ENCODE measurements at regions not wholly inside any gene's neighbourhood (a gene's known extent, or its start where the extent isn't known, plus 50 kb on each side); places are given as distances from the start of the nearest gene placed in this dataset.

GRCh38 chr3:159025733-159026132, 223.9 kb downstream of the MFSD1 start:
- ChIA-PET CTCF (no interaction called here), RAD21 (ENCODE audit: low non-redundant PET in 1 of 2, low total read pairs in 2 of 2, uncharacterized antibody in 2 of 2, unreplicated experiment in 2 of 2) (no interaction called here), POLR2A (no interaction called here)
- no peaks in the 10 kb centered on the region for H3K36me3 ChIP-seq (ENCODE audit: control insufficient read depth in 1 of 2, insufficient read depth in 2 of 2, low read length in 2 of 2)
- no TSS peak for BruUV-seq (replicated peaks)
- ATAC-seq (no peak), DNase-seq (ENCODE audit: low read depth, low spot score) (no peak)
- no peak overlapping the region for H2AFZ ChIP-seq (ENCODE audit: low read depth, low read length, poor library complexity, severe bottlenecking)
- no peaks in the 10 kb centered on the region for H3K9me2 ChIP-seq (ENCODE audit: insufficient read depth)
- H3K4me2 ChIP-seq (ENCODE audit: low read length) = no peak overlapping the region
- H3K4me1 ChIP-seq (ENCODE audit: control insufficient read depth in 1 of 2, insufficient read depth in 2 of 2, low read length in 2 of 2) = no peaks in the 10 kb centered on the region
- intact Hi-C loops (cut with micrococcal nuclease) = no loop called here
- no peak overlapping the region for H3K9ac ChIP-seq (ENCODE audit: low read length)
- H3K4me3 ChIP-seq (replicated peaks in 1 of 2; ENCODE audit: low read depth in 1 of 2, low read length in 2 of 2) = no peak overlapping the region
- no peaks in the 10 kb centered on the region; a peak in 1 of 4 replicates for H3K9me3 ChIP-seq (ENCODE audit: control insufficient read depth in 1 of 2, insufficient read depth in 1 of 2, low read depth in 1 of 2, low read length in 2 of 2)
- no peak overlapping the region for H3K27ac ChIP-seq (ENCODE audit: low read depth, low read length)
- H4K20me1 ChIP-seq (ENCODE audit: insufficient read depth) = no peaks in the 10 kb centered on the region
- no peak for TF ChIP-seq TCF7L2 (IDR thresholded peaks at IDR 0.05; ENCODE audit: borderline replicate concordance, extremely low read depth, insufficient read depth, insufficient read length)
- no peaks in the 10 kb centered on the region for H3K27me3 ChIP-seq (ENCODE audit: insufficient read depth, low read length)
- no peaks in the 10 kb centered on the region for H3K79me2 ChIP-seq (ENCODE audit: insufficient read depth, low read length)

GRCh38 chr3:159026510-159026909, 224.7 kb downstream of the MFSD1 start:
- Histone ChIP-seq H3K9ac (ENCODE audit: low read length) (no peak overlapping the region), H3K9me3 (ENCODE audit: control insufficient read depth in 1 of 2, insufficient read depth in 1 of 2, low read depth in 1 of 2, low read length in 2 of 2) (no peaks in the 10 kb centered on the region; a peak in 1 of 4 replicates), H2AFZ (ENCODE audit: low read depth, low read length, poor library complexity, severe bottlenecking) (no peak overlapping the region), H3K79me2 (ENCODE audit: insufficient read depth, low read length) (no peaks in the 10 kb centered on the region), H3K27me3 (ENCODE audit: insufficient read depth, low read length) (no peaks in the 10 kb centered on the region), H3K9me2 (ENCODE audit: insufficient read depth) (no peaks in the 10 kb centered on the region), H3K27ac (ENCODE audit: low read depth, low read length) (no peak overlapping the region), H3K4me3 (replicated peaks in 1 of 2; ENCODE audit: low read depth in 1 of 2, low read length in 2 of 2) (no peak overlapping the region), H4K20me1 (ENCODE audit: insufficient read depth) (no peaks in the 10 kb centered on the region), H3K4me2 (ENCODE audit: low read length) (no peak overlapping the region), H3K36me3 (ENCODE audit: control insufficient read depth in 1 of 2, insufficient read depth in 2 of 2, low read length in 2 of 2) (no peaks in the 10 kb centered on the region), H3K4me1 (ENCODE audit: control insufficient read depth in 1 of 2, insufficient read depth in 2 of 2, low read length in 2 of 2) (no peaks in the 10 kb centered on the region)
- ATAC-seq (no peak), DNase-seq (ENCODE audit: low read depth, low spot score) (no peak)
- no TSS peak for BruUV-seq (replicated peaks)
- ChIA-PET RAD21 (ENCODE audit: low non-redundant PET in 1 of 2, low total read pairs in 2 of 2, uncharacterized antibody in 2 of 2, unreplicated experiment in 2 of 2) (no interaction called here), POLR2A (no interaction called here), CTCF (no interaction called here)
- intact Hi-C loops (cut with micrococcal nuclease) = no loop called here
- TF ChIP-seq ATF3 (IDR thresholded peaks at IDR 0.05) = no peak
- no peak for TF ChIP-seq ZBTB33 (IDR thresholded peaks at IDR 0.05; ENCODE audit: extremely low read depth, insufficient replicate concordance, low read length)
- no peak for TF ChIP-seq RAD21 (IDR thresholded peaks at IDR 0.05; ENCODE audit: low read depth)
- TF ChIP-seq ZFX (IDR thresholded peaks at IDR 0.05) = no peak
- TF ChIP-seq REST (IDR thresholded peaks at IDR 0.05; ENCODE audit: low read depth) = no peak
- no peak for TF ChIP-seq SP1 (IDR thresholded peaks at IDR 0.05; ENCODE audit: low read depth)
- TF ChIP-seq CBX3 (IDR thresholded peaks at IDR 0.05; ENCODE audit: low read depth) = no peak
- no peak for TF ChIP-seq ZNF274 (IDR thresholded peaks at IDR 0.05; ENCODE audit: low read depth, low read length)
- no peak for TF ChIP-seq MAX (IDR thresholded peaks at IDR 0.05)
- no peak for TF ChIP-seq TCF7L2 (IDR thresholded peaks at IDR 0.05; ENCODE audit: borderline replicate concordance, extremely low read depth, insufficient read depth, insufficient read length)
- TF ChIP-seq EZH2 (IDR thresholded peaks at IDR 0.05) = no peak
- TF ChIP-seq ELF1 (IDR thresholded peaks at IDR 0.05; ENCODE audit: borderline replicate concordance, low read depth) = no peak
- TF ChIP-seq FOSL1 (IDR thresholded peaks at IDR 0.05; ENCODE audit: low read depth) = no peak
- TF ChIP-seq JUND (IDR thresholded peaks at IDR 0.05) = no peak

Data from HCT116 (cell line).